ENCODE measurements at regions not wholly inside any gene's neighbourhood (a gene's known extent, or its start where the extent isn't known, plus 50 kb on each side); places are given as distances from the start of the nearest gene placed in this dataset.

DNA sequence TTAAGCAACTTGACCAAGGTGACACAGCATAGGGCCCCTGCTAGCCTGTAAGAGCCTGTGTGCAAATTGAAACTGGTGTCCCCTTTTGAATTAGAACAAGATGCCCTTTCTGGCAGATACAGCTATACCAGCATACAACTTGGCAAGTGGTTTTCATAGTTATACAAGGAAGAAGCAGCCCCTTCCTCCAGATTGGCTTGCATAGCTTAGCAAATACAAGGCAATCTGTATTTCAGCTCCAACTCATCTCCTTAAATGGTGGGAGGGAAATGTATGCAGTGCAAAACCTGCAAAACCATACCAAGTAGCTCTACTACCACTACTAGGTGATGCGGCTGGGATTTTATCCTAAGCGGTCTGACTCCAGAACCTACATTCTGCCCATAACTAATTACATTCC, 427.1 kb downstream of the HAPSTR1 start:
- CTCF ChIA-PET, result no interaction called here
- peaks cover 19% of the 10 kb centered on the region for H3K4me1 Mint-ChIP-seq
- ATAC-seq, result no peak
- no peaks in the 10 kb centered on the region for H3K27me3 Mint-ChIP-seq (ENCODE audit: low read depth)
- peaks cover 11% of the 10 kb centered on the region for H3K9me3 Mint-ChIP-seq
- H3K4me3 Mint-ChIP-seq, result no peak overlapping the region
- POLR2A ChIA-PET, result no interaction called here
- no peak overlapping the region for H3K27ac Mint-ChIP-seq
- H3K36me3 Mint-ChIP-seq, result 0 out of 2 replicates have a peak, but pooled peaks cover 5% of the 10 kb centered on the region
- no peak for DNase-seq (ENCODE audit: low spot score)
- TF ChIP-seq ZNF317 (CRISPR knock-in tag; IDR thresholded peaks at IDR 0.05; ENCODE audit: borderline replicate concordance, low read depth) (no peak), GABPB1 (CRISPR knock-in tag; IDR thresholded peaks at IDR 0.05) (no peak), NR2C2 (CRISPR knock-in tag; IDR thresholded peaks at IDR 0.05) (no peak), TP53 (CRISPR knock-in tag; IDR thresholded peaks at IDR 0.05) (no peak), TCF7 (CRISPR knock-in tag; IDR thresholded peaks at IDR 0.05; ENCODE audit: low read depth) (no peak), ELF4 (CRISPR knock-in tag; IDR thresholded peaks at IDR 0.05; ENCODE audit: low read depth) (no peak)
- TF ChIP-seq, protein P1, sequence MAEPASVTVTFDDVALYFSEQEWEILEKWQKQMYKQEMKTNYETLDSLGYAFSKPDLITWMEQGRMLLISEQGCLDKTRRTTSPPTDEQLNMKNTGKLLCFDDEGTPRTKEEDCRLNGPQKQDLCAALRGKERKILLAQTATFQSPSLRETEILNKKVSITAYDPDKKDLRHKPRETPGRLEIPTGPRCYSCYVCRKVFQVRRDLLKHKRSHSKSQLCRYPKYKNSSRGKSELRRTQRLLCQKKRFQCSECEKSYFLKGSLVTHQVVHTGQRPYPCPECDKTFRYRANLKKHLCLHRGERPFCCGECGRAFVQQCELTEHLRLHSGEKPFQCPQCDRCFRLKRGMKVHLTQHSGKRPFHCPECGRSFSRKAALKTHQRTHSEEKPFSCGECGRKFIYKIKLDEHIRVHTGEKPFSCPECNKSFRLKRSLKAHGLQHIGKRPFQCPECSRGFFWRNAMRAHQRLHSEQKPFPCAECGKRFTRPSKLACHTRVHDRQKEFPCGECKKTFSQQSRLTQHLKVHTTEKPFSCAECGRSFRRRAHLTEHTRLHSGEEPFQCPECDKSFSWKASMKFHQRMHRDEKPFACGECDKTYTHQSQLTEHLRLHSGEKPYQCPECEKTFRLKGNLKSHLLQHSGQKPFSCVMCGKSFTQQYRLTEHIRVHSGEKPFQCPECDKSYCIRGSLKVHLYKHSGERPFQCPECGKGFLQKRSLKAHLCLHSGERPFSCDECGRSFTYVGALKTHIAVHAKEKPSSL (CRISPR knock-in tag; conservative IDR thresholded peaks at IDR 0.05), result no peak
- TF ChIP-seq, protein P2, sequence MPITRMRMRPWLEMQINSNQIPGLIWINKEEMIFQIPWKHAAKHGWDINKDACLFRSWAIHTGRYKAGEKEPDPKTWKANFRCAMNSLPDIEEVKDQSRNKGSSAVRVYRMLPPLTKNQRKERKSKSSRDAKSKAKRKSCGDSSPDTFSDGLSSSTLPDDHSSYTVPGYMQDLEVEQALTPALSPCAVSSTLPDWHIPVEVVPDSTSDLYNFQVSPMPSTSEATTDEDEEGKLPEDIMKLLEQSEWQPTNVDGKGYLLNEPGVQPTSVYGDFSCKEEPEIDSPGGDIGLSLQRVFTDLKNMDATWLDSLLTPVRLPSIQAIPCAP (CRISPR knock-in tag; IDR thresholded peaks at IDR 0.05), result no peak
- TF ChIP-seq, protein P3, sequence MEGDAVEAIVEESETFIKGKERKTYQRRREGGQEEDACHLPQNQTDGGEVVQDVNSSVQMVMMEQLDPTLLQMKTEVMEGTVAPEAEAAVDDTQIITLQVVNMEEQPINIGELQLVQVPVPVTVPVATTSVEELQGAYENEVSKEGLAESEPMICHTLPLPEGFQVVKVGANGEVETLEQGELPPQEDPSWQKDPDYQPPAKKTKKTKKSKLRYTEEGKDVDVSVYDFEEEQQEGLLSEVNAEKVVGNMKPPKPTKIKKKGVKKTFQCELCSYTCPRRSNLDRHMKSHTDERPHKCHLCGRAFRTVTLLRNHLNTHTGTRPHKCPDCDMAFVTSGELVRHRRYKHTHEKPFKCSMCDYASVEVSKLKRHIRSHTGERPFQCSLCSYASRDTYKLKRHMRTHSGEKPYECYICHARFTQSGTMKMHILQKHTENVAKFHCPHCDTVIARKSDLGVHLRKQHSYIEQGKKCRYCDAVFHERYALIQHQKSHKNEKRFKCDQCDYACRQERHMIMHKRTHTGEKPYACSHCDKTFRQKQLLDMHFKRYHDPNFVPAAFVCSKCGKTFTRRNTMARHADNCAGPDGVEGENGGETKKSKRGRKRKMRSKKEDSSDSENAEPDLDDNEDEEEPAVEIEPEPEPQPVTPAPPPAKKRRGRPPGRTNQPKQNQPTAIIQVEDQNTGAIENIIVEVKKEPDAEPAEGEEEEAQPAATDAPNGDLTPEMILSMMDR (IDR thresholded peaks at IDR 0.05), result no peak
- TF ChIP-seq, protein P4, sequence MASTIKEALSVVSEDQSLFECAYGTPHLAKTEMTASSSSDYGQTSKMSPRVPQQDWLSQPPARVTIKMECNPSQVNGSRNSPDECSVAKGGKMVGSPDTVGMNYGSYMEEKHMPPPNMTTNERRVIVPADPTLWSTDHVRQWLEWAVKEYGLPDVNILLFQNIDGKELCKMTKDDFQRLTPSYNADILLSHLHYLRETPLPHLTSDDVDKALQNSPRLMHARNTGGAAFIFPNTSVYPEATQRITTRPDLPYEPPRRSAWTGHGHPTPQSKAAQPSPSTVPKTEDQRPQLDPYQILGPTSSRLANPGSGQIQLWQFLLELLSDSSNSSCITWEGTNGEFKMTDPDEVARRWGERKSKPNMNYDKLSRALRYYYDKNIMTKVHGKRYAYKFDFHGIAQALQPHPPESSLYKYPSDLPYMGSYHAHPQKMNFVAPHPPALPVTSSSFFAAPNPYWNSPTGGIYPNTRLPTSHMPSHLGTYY (CRISPR knock-in tag; IDR thresholded peaks at IDR 0.05), result no peak
- TF ChIP-seq, protein P5, sequence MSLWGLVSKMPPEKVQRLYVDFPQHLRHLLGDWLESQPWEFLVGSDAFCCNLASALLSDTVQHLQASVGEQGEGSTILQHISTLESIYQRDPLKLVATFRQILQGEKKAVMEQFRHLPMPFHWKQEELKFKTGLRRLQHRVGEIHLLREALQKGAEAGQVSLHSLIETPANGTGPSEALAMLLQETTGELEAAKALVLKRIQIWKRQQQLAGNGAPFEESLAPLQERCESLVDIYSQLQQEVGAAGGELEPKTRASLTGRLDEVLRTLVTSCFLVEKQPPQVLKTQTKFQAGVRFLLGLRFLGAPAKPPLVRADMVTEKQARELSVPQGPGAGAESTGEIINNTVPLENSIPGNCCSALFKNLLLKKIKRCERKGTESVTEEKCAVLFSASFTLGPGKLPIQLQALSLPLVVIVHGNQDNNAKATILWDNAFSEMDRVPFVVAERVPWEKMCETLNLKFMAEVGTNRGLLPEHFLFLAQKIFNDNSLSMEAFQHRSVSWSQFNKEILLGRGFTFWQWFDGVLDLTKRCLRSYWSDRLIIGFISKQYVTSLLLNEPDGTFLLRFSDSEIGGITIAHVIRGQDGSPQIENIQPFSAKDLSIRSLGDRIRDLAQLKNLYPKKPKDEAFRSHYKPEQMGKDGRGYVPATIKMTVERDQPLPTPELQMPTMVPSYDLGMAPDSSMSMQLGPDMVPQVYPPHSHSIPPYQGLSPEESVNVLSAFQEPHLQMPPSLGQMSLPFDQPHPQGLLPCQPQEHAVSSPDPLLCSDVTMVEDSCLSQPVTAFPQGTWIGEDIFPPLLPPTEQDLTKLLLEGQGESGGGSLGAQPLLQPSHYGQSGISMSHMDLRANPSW (CRISPR knock-in tag; conservative IDR thresholded peaks at IDR 0.05; ENCODE audit: low read depth), result no peak
- TF ChIP-seq, protein P6, sequence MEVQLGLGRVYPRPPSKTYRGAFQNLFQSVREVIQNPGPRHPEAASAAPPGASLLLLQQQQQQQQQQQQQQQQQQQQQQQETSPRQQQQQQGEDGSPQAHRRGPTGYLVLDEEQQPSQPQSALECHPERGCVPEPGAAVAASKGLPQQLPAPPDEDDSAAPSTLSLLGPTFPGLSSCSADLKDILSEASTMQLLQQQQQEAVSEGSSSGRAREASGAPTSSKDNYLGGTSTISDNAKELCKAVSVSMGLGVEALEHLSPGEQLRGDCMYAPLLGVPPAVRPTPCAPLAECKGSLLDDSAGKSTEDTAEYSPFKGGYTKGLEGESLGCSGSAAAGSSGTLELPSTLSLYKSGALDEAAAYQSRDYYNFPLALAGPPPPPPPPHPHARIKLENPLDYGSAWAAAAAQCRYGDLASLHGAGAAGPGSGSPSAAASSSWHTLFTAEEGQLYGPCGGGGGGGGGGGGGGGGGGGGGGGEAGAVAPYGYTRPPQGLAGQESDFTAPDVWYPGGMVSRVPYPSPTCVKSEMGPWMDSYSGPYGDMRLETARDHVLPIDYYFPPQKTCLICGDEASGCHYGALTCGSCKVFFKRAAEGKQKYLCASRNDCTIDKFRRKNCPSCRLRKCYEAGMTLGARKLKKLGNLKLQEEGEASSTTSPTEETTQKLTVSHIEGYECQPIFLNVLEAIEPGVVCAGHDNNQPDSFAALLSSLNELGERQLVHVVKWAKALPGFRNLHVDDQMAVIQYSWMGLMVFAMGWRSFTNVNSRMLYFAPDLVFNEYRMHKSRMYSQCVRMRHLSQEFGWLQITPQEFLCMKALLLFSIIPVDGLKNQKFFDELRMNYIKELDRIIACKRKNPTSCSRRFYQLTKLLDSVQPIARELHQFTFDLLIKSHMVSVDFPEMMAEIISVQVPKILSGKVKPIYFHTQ (CRISPR knock-in tag; IDR thresholded peaks at IDR 0.05), result no peak
- TF ChIP-seq, protein P7, sequence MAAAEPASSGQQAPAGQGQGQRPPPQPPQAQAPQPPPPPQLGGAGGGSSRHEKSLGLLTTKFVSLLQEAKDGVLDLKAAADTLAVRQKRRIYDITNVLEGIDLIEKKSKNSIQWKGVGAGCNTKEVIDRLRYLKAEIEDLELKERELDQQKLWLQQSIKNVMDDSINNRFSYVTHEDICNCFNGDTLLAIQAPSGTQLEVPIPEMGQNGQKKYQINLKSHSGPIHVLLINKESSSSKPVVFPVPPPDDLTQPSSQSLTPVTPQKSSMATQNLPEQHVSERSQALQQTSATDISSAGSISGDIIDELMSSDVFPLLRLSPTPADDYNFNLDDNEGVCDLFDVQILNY (CRISPR knock-in tag; IDR thresholded peaks at IDR 0.05), result no peak
- TF ChIP-seq, protein P8, sequence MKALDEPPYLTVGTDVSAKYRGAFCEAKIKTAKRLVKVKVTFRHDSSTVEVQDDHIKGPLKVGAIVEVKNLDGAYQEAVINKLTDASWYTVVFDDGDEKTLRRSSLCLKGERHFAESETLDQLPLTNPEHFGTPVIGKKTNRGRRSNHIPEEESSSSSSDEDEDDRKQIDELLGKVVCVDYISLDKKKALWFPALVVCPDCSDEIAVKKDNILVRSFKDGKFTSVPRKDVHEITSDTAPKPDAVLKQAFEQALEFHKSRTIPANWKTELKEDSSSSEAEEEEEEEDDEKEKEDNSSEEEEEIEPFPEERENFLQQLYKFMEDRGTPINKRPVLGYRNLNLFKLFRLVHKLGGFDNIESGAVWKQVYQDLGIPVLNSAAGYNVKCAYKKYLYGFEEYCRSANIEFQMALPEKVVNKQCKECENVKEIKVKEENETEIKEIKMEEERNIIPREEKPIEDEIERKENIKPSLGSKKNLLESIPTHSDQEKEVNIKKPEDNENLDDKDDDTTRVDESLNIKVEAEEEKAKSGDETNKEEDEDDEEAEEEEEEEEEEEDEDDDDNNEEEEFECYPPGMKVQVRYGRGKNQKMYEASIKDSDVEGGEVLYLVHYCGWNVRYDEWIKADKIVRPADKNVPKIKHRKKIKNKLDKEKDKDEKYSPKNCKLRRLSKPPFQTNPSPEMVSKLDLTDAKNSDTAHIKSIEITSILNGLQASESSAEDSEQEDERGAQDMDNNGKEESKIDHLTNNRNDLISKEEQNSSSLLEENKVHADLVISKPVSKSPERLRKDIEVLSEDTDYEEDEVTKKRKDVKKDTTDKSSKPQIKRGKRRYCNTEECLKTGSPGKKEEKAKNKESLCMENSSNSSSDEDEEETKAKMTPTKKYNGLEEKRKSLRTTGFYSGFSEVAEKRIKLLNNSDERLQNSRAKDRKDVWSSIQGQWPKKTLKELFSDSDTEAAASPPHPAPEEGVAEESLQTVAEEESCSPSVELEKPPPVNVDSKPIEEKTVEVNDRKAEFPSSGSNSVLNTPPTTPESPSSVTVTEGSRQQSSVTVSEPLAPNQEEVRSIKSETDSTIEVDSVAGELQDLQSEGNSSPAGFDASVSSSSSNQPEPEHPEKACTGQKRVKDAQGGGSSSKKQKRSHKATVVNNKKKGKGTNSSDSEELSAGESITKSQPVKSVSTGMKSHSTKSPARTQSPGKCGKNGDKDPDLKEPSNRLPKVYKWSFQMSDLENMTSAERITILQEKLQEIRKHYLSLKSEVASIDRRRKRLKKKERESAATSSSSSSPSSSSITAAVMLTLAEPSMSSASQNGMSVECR (CRISPR knock-in tag; IDR thresholded peaks at IDR 0.05; ENCODE audit: borderline replicate concordance), result no peak
- TF ChIP-seq, protein P9, sequence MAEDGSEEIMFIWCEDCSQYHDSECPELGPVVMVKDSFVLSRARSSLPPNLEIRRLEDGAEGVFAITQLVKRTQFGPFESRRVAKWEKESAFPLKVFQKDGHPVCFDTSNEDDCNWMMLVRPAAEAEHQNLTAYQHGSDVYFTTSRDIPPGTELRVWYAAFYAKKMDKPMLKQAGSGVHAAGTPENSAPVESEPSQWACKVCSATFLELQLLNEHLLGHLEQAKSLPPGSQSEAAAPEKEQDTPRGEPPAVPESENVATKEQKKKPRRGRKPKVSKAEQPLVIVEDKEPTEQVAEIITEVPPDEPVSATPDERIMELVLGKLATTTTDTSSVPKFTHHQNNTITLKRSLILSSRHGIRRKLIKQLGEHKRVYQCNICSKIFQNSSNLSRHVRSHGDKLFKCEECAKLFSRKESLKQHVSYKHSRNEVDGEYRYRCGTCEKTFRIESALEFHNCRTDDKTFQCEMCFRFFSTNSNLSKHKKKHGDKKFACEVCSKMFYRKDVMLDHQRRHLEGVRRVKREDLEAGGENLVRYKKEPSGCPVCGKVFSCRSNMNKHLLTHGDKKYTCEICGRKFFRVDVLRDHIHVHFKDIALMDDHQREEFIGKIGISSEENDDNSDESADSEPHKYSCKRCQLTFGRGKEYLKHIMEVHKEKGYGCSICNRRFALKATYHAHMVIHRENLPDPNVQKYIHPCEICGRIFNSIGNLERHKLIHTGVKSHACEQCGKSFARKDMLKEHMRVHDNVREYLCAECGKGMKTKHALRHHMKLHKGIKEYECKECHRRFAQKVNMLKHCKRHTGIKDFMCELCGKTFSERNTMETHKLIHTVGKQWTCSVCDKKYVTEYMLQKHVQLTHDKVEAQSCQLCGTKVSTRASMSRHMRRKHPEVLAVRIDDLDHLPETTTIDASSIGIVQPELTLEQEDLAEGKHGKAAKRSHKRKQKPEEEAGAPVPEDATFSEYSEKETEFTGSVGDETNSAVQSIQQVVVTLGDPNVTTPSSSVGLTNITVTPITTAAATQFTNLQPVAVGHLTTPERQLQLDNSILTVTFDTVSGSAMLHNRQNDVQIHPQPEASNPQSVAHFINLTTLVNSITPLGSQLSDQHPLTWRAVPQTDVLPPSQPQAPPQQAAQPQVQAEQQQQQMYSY (CRISPR knock-in tag; IDR thresholded peaks at IDR 0.05), result no peak

All from WTC11 (cell line).